Gastrocnemius medialis (tissue), 4 donors: ENCODE measurements at regions not wholly inside any gene's neighbourhood (a gene's known extent, or its start where the extent isn't known, plus 50 kb on each side); places are given as distances from the start of the nearest gene placed in this dataset.

Source experiments
- ATAC-seq, 2 donors: fragments of 150-250 bp; one replicate each; pipeline ENCODE4 v1.9.1; 2016
- DNase-seq, 2 donors: peaks; one replicate each; pipeline ENCODE4 v3.0.0-alpha.2; 2019
- H3K27ac ChIP-seq, 4 donors: fragments of 200-600 bp; sonication (generic); 1 replicate in 1 of 4; 2 replicates in 3 of 4; pipeline ENCODE4 v1.5.1; 2016 to 2018; ENCODE audit warnings: mild to moderate bottlenecking in 2 of 4, moderate library complexity in 1 of 4
- H3K27me3 ChIP-seq, 3 donors: fragments of 200-600 bp; sonication (generic) in 2 of 3; 1 replicate in 1 of 3; 2 replicates in 2 of 3; pipeline versions ENCODE4 v1.5.1 to v1.6.0; 2016 to 2019; ENCODE audit warnings: mild to moderate bottlenecking in 1 of 3, moderate library complexity in 1 of 3
- H3K36me3 ChIP-seq, 2 donors: fragments of 200-600 bp; sonication (generic) in 1 of 2; one replicate each; pipeline ENCODE4 v1.5.1; 2017 to 2018
- H3K4me1 ChIP-seq, 2 donors: fragments of 200-600 bp; sonication (generic) in 1 of 2; one replicate each; pipeline ENCODE4 v1.5.1; 2016 to 2017; ENCODE audit warnings: mild to moderate bottlenecking in 2 of 2
- H3K4me3 ChIP-seq, 4 donors: fragments of 200-600 bp; sonication (generic) in 3 of 4; 1 replicate in 1 of 4; 2 replicates in 3 of 4; pipeline ENCODE4 v1.5.1; 2016 to 2019; ENCODE audit warnings: mild to moderate bottlenecking in 2 of 4
- H3K9me3 ChIP-seq, 3 donors: fragments of 200-600 bp; sonication (generic) in 2 of 3; 1 replicate in 1 of 3; 2 replicates in 2 of 3; pipeline ENCODE4 v1.5.1; 2016 to 2019
- CTCF ChIP-seq, 5 experiments: fragments of 450-650 bp in 3 of 5; fragments of 200-600 bp in 2 of 5; sonication (generic) in 2 of 5; IDR thresholded peaks in 4 of 5; conservative IDR thresholded peaks in 1 of 5; 1 replicate in 4 of 5; 2 replicates in 1 of 5; pipeline ENCODE4 v1.5.1; 2016 to 2019; ENCODE audit warnings: antibody characterized with exemption in 5 of 5, mild to moderate bottlenecking in 3 of 5, moderate library complexity in 3 of 5
- POLR2A ChIP-seq, 2 donors: fragments of 450-650 bp; IDR thresholded peaks; one replicate each; pipeline ENCODE4 v1.6.1; 2017; ENCODE audit warnings: antibody characterized with exemption in 2 of 2, mild to moderate bottlenecking in 2 of 2, moderate library complexity in 2 of 2
- in situ Hi-C, 4 donors: fragments of 200-750 bp; cut with MboI; loops; one replicate each; pipeline versions ENCODE4 v1.15.0 to v1.8.0; 2017; ENCODE audit warnings: low sequenced_read_pairs in 4 of 4
- intact Hi-C: fragments of 100-400 bp; cut with DNase I; formaldehyde crosslinking; loops from one replicate; pipeline ENCODE4 v1.15.1; 2023; ENCODE audit warnings: low total_unique reads

- Histone ChIP-seq H3K4me3 (no peak overlapping the region), H3K9me3 (no peaks in the 10 kb centered on the region), H3K36me3 (no peaks in the 10 kb centered on the region), H3K4me1 (no peaks in the 10 kb centered on the region), H3K27ac (no peak overlapping the region), H3K27me3 (no peaks in the 10 kb centered on the region)
- intact Hi-C loops, result no loop called here
- no peak for TF ChIP-seq POLR2A (IDR thresholded peaks at IDR 0.05)
- TF ChIP-seq CTCF (IDR thresholded peaks at IDR 0.05 in 4 of 5, conservative IDR thresholded peaks at IDR 0.05 in 1 of 5), result no peak
- in situ Hi-C loops, result no loop called here
- ATAC-seq, result no peak
- no peak for DNase-seq
These were observed 178.7 kb downstream of the KDR start for GRCh38 chr4:54946741-54947140.

- Histone ChIP-seq H3K4me3 (no peak overlapping the region), H3K4me1 (no peaks in the 10 kb centered on the region), H3K36me3 (no peaks in the 10 kb centered on the region), H3K27ac (no peak overlapping the region), H3K27me3 (no peaks in the 10 kb centered on the region), H3K9me3 (no peaks in the 10 kb centered on the region)
- in situ Hi-C loops (no loop called here), intact Hi-C loops (no loop called here)
- TF ChIP-seq POLR2A (IDR thresholded peaks at IDR 0.05) (no peak), CTCF (IDR thresholded peaks at IDR 0.05 in 4 of 5, conservative IDR thresholded peaks at IDR 0.05 in 1 of 5) (no peak)
- ATAC-seq (no peak), DNase-seq (no peak)
These were observed 179.6 kb downstream of the KDR start for GRCh38 chr4:54945838-54946237.

- Histone ChIP-seq H3K4me3 (no peak overlapping the region), H3K27me3 (no peaks in the 10 kb centered on the region), H3K27ac (no peak overlapping the region), H3K4me1 (no peaks in the 10 kb centered on the region), H3K9me3 (no peaks in the 10 kb centered on the region), H3K36me3 (no peaks in the 10 kb centered on the region)
- intact Hi-C loops, result no loop called here
- no peak for ATAC-seq
- no peak for DNase-seq
- in situ Hi-C loops, result no loop called here
- no peak for TF ChIP-seq CTCF (IDR thresholded peaks at IDR 0.05 in 4 of 5, conservative IDR thresholded peaks at IDR 0.05 in 1 of 5)
- no peak for TF ChIP-seq POLR2A (IDR thresholded peaks at IDR 0.05)
These were observed 182.7 kb downstream of the KDR start for GRCh38 chr4:54942721-54943120.

GRCh38 chr4:54941994-54942552 lies 183.3 kb downstream of the KDR start:
- Histone ChIP-seq H3K27me3 (no peaks in the 10 kb centered on the region), H3K27ac (peak overlapping the region in 1 of 4 donors; percentile 33), H3K36me3 (no peaks in the 10 kb centered on the region), H3K4me1 (no peaks in the 10 kb centered on the region), H3K9me3 (no peaks in the 10 kb centered on the region), H3K4me3 (no peak overlapping the region)
- no peak for TF ChIP-seq CTCF (IDR thresholded peaks at IDR 0.05 in 4 of 5, conservative IDR thresholded peaks at IDR 0.05 in 1 of 5)
- ATAC-seq, result no peak
- DNase-seq, result no peak
- in situ Hi-C loops (no loop called here), intact Hi-C loops (no loop called here)
